ENCODE measurements at regions not wholly inside any gene's neighbourhood (a gene's known extent, or its start where the extent isn't known, plus 50 kb on each side); places are given as distances from the start of the nearest gene placed in this dataset.
"Not testable (repeated sequence)": the region's sequence is repeated elsewhere in the genome, so short reads cannot be mapped to it uniquely, and the experiment has no call there.

DNA sequence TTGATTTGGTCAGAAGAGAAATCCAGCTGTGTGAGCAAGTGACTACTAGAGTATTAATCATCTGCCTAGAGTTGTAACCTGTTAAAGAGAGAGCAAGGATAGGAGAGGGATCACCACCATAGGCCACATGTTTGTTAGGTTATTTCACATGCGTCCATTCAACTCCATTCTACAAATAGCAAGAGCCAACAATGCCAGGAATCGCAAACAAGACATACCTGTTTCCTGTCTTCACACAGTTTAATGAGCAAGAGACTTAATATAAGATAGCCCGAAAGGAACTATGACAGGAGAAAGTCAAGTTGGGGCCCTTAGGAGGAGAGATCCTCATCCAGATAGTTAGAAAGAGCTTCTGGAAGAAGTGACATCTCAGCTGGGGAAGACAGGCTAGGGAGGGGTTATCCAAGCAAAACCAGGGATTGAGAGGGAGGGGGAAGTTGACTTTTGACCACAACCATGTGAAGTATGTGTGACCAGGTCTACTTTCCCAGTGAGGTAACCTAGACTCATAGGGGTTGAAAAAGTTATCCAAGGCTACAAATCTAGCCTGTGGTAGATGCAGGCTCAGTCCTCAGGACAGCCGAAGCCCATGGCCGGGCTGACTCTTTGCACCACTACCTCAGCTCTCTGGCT, 147.4 kb downstream of the ALDH8A1 start:
- Histone ChIP-seq H3K27me3 (ENCODE audit: control insufficient read depth, insufficient read depth, low read length) (no peaks in the 10 kb centered on the region), H3K36me3 (ENCODE audit: control insufficient read depth, insufficient read depth, low read length) (no peaks in the 10 kb centered on the region), H3K4me3 (ENCODE audit: low read depth, low read length) (no peak overlapping the region)
- TF ChIP-seq, protein P1, sequence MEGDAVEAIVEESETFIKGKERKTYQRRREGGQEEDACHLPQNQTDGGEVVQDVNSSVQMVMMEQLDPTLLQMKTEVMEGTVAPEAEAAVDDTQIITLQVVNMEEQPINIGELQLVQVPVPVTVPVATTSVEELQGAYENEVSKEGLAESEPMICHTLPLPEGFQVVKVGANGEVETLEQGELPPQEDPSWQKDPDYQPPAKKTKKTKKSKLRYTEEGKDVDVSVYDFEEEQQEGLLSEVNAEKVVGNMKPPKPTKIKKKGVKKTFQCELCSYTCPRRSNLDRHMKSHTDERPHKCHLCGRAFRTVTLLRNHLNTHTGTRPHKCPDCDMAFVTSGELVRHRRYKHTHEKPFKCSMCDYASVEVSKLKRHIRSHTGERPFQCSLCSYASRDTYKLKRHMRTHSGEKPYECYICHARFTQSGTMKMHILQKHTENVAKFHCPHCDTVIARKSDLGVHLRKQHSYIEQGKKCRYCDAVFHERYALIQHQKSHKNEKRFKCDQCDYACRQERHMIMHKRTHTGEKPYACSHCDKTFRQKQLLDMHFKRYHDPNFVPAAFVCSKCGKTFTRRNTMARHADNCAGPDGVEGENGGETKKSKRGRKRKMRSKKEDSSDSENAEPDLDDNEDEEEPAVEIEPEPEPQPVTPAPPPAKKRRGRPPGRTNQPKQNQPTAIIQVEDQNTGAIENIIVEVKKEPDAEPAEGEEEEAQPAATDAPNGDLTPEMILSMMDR (IDR thresholded peaks at IDR 0.05; ENCODE audit: insufficient read depth, low read depth, low read length), result no peak
- DNase-seq (ENCODE audit: low read depth), result no peak
- CTCF ChIA-PET, result interaction anchor here (0.6 to 1.0 kb wide), 6 partner anchors 12 to 1823 kb away, joined by 3 read pairs; no protein-coding TSS in a partner anchor
- POLR2A ChIA-PET, result interaction anchor here (0.6 kb wide), 1 partner anchor 163 kb away, joined by 9 read pairs; no protein-coding TSS in a partner anchor

DNA sequence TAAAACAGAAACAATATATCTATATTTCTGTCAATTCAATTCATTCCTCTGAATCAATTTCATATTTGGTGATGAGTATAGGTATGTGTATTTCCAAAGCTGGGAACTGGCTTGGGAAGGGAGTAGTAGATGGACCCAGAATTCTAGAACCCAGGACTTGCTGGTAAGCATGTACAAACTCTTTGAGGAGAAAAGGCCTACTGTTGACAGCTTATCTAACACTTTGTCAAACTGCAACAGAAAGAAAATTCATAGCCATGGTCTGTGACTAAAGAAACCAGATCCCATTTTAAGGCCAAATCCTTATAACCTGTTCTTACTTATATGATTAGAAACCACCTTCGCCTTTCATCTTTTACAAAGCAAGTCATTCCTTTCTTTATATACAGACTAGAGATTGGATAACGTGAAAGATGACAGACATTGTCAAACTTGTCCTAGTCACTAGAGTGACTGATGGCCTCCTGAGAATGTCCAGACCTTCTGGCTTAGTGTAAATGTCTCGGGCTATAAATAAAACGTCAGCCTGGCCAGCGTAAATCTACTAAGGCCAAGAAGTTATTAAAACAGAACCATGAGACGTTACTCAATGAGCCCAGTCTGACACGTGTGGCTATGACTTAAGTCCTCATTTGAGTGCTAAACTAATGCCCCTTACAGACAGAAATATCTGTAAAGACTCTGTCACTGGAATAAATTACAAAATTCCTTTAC, 152.3 kb downstream of the ALDH8A1 start:
- no peak for DNase-seq (ENCODE audit: low read depth)
- TF ChIP-seq, protein P1 (IDR thresholded peaks at IDR 0.05; ENCODE audit: insufficient read depth, low read depth, low read length), result no peak
- H3K36me3 ChIP-seq (ENCODE audit: control insufficient read depth, insufficient read depth, low read length), result no peaks in the 10 kb centered on the region
- CTCF ChIA-PET, result no interaction called here
- H3K4me3 ChIP-seq (ENCODE audit: low read depth, low read length), result no peak overlapping the region
- no peaks in the 10 kb centered on the region for H3K27me3 ChIP-seq (ENCODE audit: control insufficient read depth, insufficient read depth, low read length)
- POLR2A ChIA-PET, result no interaction called here

DNA sequence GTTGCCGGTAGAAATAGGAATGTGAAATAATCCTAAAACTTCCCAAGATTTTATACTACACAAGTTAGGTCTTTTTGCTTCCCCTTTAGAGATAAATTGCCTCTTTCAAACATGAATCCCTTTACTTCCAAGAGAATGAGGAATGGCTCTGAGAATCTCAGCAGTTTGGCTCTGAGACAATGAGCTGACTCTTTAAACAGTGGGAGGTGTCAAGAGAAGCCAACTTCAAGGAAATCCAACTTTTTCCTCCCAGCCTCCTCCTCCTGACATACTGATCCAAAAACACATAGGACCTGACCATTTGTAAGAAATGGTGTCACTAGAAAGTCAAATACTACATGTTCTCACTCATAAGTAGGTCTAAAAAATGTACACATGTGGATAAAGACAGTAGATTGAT, 154.2 kb downstream of the ALDH8A1 start:
- POLR2A ChIA-PET, result no interaction called here

DNA sequence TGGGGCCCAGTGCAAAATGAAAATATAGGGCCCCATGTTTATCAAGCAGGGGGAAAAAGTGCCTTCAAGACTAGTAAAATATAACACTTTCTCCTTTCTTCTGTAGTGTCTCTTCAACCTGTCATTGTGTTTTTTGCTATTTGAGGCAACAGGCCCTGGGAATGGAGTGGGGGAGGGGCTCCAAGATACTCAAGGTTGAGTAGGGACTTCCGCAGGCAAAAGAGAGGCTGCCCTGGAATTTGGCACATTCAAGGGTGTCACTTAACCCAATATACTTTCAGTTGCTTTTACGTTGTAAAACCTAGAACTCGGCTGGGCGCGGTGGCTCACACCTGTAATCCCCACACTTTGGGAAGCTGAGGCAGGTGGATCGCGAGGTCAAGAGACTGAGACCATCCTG, 154.9 kb downstream of the ALDH8A1 start:
- H3K27me3 ChIP-seq (ENCODE audit: control insufficient read depth, insufficient read depth, low read length), result no peaks in the 10 kb centered on the region
- POLR2A ChIA-PET, result no interaction called here
- H3K36me3 ChIP-seq (ENCODE audit: control insufficient read depth, insufficient read depth, low read length), result no peaks in the 10 kb centered on the region
- H3K4me3 ChIP-seq (ENCODE audit: low read depth, low read length), result no peak overlapping the region
- CTCF ChIA-PET, result no interaction called here
- no peak for DNase-seq (ENCODE audit: low read depth)
- TF ChIP-seq, protein P1 (IDR thresholded peaks at IDR 0.05; ENCODE audit: insufficient read depth, low read depth, low read length), result no peak

More for the DNA sequence above, 154.2 kb downstream of the ALDH8A1 start:
- Histone ChIP-seq H3K36me3 (ENCODE audit: control insufficient read depth, insufficient read depth, low read length) (no peaks in the 10 kb centered on the region), H3K4me3 (ENCODE audit: low read depth, low read length) (no peak overlapping the region), H3K27me3 (ENCODE audit: control insufficient read depth, insufficient read depth, low read length) (no peaks in the 10 kb centered on the region)
- CTCF ChIA-PET, result no interaction called here
- DNase-seq (ENCODE audit: low read depth), result no peak
- TF ChIP-seq, protein P1 (IDR thresholded peaks at IDR 0.05; ENCODE audit: insufficient read depth, low read depth, low read length), result no peak

DNA sequence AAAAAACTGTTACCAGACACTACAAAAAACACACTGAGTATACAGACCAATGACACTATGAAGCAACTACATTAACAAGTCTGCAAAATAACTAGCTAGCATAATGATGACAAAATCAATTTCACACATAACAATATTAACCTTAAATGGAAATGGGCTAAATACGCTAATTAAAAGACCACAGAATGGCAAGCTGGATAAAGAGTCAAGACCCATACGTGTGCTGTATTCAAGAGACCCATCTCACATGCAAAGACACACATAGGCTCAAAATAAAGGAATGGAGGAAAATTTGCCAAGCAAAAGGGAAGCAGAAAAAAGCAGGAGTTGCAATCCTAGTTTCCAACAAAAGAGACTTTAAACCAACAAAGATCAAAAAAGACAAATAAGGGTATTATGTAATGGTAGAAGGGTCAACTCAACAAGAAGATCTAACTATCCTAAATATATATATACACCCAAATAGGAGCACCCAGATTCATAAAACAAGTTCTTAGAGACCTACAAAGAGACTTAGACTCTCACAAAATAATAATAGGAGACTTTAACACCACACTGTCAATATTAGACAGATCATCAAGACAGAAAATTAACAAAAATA, 158.6 kb downstream of the ALDH8A1 start:
- CTCF ChIA-PET; H3K36me3 ChIP-seq (ENCODE audit: control insufficient read depth, insufficient read depth, low read length); POLR2A ChIA-PET; H3K27me3 ChIP-seq (ENCODE audit: control insufficient read depth, insufficient read depth, low read length); DNase-seq (ENCODE audit: low read depth); H3K4me3 ChIP-seq (ENCODE audit: low read depth, low read length): not testable (repeated sequence)

Data from BJ (cell line).